ENCODE measurements at regions not wholly inside any gene's neighbourhood (a gene's known extent, or its start where the extent isn't known, plus 50 kb on each side); places are given as distances from the start of the nearest gene placed in this dataset.
"Not testable (repeated sequence)": the region's sequence is repeated elsewhere in the genome, so short reads cannot be mapped to it uniquely, and the experiment has no call there.

DNA sequence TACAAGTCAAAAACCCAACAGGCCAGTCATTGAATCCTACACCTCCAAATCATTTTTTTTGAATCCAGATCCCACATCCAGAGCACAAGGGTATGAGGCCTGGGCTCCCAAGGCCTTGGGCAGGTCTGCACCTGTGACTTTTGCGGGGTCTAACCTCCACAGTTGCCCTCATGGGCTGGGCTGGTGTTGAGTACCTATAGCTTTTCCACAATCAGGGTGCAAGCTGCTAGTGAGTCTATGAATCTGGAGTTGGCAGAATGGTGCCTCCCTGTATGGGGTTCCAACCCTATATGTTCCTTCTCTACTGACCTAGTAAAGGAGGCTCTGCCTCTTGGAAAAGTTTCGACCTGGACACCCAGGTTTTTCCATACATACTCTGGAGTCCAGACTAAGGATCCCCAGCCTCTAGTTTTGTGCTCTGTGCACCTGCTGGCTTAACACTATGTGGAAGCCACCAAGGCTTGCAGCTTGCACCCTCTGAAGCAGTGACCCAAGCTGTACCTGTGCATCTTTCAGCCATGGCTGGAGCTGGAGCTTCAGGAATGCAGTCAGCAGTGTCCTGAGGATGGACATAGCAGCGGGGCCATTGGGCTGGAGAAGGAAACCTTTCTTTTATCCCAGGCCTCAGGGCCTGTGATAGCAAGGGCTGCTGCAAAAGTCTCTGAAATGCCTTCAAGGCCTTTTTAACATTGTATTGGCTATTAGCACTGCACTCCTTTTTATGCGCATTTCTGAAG, 233.6 kb downstream of the CWH43 start:
- not testable (repeated sequence) for ATAC-seq (replicated peaks in 1 of 2); H3K27ac Mint-ChIP-seq
- H3K9me3 Mint-ChIP-seq, result peaks cover 18 to 38% of the 10 kb centered on the region in 2 donors

DNA sequence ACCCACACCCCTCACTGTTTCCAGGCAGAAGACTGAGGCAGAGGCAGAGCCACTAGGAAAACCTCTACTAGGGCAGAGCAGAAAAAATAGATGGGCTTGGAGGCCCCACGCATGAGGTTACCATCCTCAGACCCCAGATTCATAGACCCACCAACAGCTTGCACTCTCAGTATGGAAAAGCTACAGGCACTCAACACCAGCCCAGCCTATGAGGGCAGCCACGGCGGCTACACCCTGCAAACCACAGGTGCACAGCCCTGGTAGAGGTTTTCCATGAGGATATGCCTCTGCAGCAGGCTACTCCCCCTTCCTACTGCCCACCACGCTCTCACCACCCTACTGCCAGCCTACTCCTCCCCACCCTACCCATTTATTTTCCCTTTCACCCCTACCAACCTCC, 235.1 kb downstream of the CWH43 start:
- ATAC-seq (replicated peaks in 1 of 2) (no peak), DNase-seq (no peak)
- Mint-ChIP-seq H3K4me1 (ENCODE audit: low read depth) (no peaks in the 10 kb centered on the region), H3K9me3 (peaks cover 19 to 31% of the 10 kb centered on the region in 2 donors), H3K27ac (no peak overlapping the region), H3K27me3 (ENCODE audit: low read depth) (no peaks in the 10 kb centered on the region), H3K4me3 (no peak overlapping the region), H3K36me3 (ENCODE audit: insufficient read depth in 2 of 2) (peaks cover 2 to 5% of the 10 kb centered on the region in 2 donors)

More for the DNA sequence above, 233.6 kb downstream of the CWH43 start:
- H3K36me3 Mint-ChIP-seq (ENCODE audit: insufficient read depth in 2 of 2); H3K27me3 Mint-ChIP-seq (ENCODE audit: low read depth); H3K4me1 Mint-ChIP-seq (ENCODE audit: low read depth); H3K4me3 Mint-ChIP-seq; DNase-seq: not testable (repeated sequence)

DNA sequence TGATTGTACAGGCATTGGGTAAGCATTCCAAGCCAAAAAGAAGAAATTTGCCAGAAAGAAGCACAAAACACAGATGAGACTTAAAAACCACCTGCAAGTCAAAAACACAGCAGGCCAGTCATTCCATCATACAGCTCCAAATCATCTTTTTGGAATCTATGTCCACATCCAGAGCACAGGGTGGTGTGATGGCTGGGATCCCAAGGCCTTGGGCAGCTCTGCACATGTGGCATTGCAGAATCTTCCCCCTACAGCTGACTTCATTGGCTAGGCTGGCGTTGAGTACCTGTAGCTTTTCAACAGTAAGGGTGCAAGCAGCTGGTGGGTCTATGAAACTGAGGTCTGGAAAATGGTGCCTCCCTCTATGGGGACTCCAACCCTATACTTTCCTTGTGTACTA, 236.7 kb downstream of the CWH43 start:
- not testable (repeated sequence) for DNase-seq; H3K27ac Mint-ChIP-seq; H3K4me3 Mint-ChIP-seq; H3K36me3 Mint-ChIP-seq (ENCODE audit: insufficient read depth in 2 of 2); ATAC-seq (replicated peaks in 1 of 2); H3K27me3 Mint-ChIP-seq (ENCODE audit: low read depth); H3K4me1 Mint-ChIP-seq (ENCODE audit: low read depth)
- peaks cover 19 to 30% of the 10 kb centered on the region in 2 donors for H3K9me3 Mint-ChIP-seq

DNA sequence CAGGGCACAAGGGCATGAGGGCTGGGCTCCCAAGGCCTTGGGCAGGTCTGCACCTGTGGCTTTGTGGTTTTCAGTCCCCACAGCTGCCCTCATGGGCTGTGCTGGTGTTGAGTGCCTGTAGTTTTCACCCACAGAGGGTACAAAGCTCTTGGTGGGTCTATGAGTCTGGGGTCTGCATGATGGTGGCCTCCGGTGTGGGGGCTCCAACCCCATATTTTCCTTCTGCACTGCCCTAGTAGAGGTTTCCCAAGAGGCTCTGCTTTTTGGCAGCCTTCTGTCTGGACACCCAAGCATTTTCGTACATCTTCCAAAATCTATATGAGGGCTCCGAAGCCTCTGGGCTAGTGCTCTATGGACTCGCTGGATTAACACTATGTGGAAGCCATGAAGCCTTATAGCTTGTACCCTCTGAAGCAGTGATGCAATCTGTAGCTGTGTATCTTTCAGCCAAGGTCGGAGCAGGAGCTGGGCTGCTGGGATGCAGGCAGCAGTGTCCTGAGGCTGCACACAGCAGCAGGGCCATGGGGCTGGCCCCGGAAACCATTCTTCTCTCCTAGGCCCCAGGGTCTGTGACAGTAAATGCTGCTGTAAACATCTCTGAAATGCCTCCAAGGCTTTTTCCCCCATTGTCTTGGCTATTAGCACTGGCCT, 240.3 kb downstream of the CWH43 start:
- not testable (repeated sequence) for DNase-seq; H3K4me1 Mint-ChIP-seq (ENCODE audit: low read depth); ATAC-seq (replicated peaks in 1 of 2)

DNA sequence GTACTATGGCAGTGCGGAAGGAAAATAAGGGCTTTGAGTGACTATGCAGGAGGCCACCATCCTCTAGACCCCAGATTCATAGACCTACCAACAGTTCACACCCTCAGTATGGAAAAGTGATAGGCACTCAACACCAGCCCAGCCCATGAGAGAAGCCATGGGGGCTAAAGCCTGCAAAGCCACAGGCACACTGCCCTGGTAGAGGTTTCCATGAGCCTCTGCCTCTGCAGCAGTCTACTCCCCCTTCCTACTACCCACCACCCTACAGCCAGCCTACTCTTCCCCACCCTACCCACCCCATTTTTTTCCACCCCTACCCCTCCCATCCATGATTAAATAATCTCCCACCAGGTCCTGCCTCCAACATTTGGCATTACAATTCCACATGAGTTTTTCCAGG, 241.9 kb downstream of the CWH43 start:
- ATAC-seq (replicated peaks in 1 of 2); DNase-seq; H3K4me1 Mint-ChIP-seq (ENCODE audit: low read depth); H3K36me3 Mint-ChIP-seq (ENCODE audit: insufficient read depth in 2 of 2); H3K4me3 Mint-ChIP-seq; H3K27me3 Mint-ChIP-seq (ENCODE audit: low read depth); H3K9me3 Mint-ChIP-seq; H3K27ac Mint-ChIP-seq: not testable (repeated sequence)

More for the DNA sequence above, 240.3 kb downstream of the CWH43 start:
- H3K4me3 Mint-ChIP-seq; H3K27ac Mint-ChIP-seq; H3K36me3 Mint-ChIP-seq (ENCODE audit: insufficient read depth in 2 of 2); H3K27me3 Mint-ChIP-seq (ENCODE audit: low read depth): not testable (repeated sequence)
- peaks cover 17 to 21% of the 10 kb centered on the region in 2 donors for H3K9me3 Mint-ChIP-seq

DNA sequence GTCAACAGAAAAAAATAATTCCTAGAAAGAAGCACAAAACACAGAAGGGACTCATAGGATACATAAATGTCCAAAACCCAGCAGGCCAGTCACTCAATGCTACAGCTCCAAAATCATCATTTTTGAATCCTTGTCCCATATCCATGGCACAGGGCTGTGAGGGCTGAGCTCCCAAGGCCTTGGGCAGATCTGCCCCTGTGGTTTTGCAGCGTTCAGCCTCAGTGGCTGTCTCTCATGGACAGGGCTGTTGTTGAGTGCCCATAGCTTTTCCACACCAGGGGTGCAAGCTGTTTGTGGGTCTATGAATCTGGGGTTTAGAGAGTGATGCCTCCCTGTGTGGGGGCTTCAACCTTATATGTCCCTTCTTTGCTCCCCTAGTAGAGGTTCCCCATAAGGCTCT, 243.2 kb downstream of the CWH43 start:
- not testable (repeated sequence) for H3K27ac Mint-ChIP-seq; H3K36me3 Mint-ChIP-seq (ENCODE audit: insufficient read depth in 2 of 2); H3K9me3 Mint-ChIP-seq; H3K27me3 Mint-ChIP-seq (ENCODE audit: low read depth); H3K4me3 Mint-ChIP-seq; DNase-seq; H3K4me1 Mint-ChIP-seq (ENCODE audit: low read depth); ATAC-seq (replicated peaks in 1 of 2)

DNA sequence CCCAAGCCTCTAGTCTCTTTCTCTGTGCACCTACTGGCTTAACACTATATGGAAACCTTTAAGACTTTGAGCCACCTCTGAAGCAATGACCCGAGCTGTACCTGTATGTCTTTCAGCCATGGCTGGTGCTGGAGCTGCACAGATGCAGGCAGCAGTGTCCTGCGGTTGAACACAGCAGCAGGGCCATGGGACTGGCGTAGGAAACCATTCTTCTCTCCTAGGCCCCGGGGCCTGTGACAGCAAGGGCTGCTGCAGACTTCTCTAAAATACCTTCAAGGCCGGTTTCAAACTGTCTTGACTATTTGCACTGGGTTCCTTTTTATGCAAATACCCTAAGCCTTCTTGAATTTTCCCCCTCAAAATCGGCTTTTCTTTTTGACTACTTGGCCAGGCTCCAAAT, 243.6 kb downstream of the CWH43 start:
- not testable (repeated sequence) for H3K36me3 Mint-ChIP-seq (ENCODE audit: insufficient read depth in 2 of 2); H3K27ac Mint-ChIP-seq; DNase-seq; H3K27me3 Mint-ChIP-seq (ENCODE audit: low read depth); ATAC-seq (replicated peaks in 1 of 2); H3K9me3 Mint-ChIP-seq; H3K4me3 Mint-ChIP-seq; H3K4me1 Mint-ChIP-seq (ENCODE audit: low read depth)

DNA sequence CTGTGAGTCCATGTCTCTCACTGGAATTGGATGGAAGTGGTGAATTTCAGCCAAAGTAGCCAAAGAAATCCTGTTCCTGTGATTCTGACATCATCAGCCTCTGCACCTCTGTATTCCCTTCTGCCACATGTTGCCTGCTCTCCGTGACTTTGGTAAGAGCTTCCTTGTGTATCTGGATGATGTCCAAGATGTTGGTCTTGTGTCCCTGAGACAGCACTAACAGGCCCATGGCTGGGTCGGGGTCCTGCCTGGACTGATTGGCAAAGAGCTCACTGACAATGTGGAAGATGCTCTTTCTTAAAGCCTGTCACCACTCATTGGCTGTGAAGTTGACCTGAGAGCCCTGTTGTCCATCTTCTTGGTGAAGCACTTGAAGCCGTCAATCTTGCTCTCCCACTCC, 247.3 kb downstream of the CWH43 start:
- not testable (repeated sequence) for H3K4me1 Mint-ChIP-seq (ENCODE audit: low read depth); H3K27me3 Mint-ChIP-seq (ENCODE audit: low read depth); H3K27ac Mint-ChIP-seq; H3K4me3 Mint-ChIP-seq; ATAC-seq (replicated peaks in 1 of 2); H3K36me3 Mint-ChIP-seq (ENCODE audit: insufficient read depth in 2 of 2); DNase-seq; H3K9me3 Mint-ChIP-seq

DNA sequence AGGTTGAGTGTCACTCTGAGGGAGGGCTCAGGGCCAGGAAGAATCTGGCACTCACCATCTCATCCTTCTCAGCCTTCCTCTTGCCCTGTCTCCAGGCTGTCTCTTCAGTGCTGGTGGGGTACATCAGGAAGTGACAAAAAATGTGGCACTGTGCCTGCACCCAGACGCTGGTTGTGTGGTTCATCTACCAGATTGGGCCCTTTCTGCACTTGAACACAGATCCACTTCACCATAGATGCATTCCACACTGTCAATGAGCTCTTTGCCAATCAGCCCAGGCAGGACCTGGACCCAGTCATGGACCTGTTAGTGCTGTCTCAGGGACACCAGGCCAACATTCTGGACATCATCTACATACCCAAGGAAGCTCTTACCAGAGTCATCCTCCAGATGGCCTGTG, 247.7 kb downstream of the CWH43 start:
- H3K27me3 Mint-ChIP-seq (ENCODE audit: low read depth); H3K9me3 Mint-ChIP-seq; H3K27ac Mint-ChIP-seq; H3K36me3 Mint-ChIP-seq (ENCODE audit: insufficient read depth in 2 of 2); DNase-seq; H3K4me1 Mint-ChIP-seq (ENCODE audit: low read depth); H3K4me3 Mint-ChIP-seq; ATAC-seq (replicated peaks in 1 of 2): not testable (repeated sequence)

DNA sequence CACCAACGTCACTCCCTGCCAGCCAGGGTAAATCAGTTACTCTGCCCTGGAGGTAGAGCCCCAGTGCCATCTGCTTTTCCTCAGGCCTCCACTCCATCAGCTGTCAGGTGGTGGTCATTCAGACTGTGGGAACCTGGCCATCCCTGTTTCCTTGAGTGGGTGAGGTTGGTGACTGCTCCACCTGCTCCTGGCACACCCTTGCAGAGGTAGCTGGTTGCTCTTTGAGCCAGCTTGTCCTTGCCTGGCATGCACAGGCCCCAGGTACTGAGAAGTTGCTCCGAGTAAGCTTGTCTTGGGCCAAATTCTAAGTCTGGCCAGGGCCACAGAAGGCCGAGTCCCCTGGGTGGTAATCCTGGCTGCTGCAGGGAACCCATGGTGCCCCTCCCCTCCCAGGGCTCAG, 248.3 kb downstream of the CWH43 start:
- not testable (repeated sequence) for H3K4me3 Mint-ChIP-seq; DNase-seq; ATAC-seq (replicated peaks in 1 of 2); H3K27ac Mint-ChIP-seq; H3K36me3 Mint-ChIP-seq (ENCODE audit: insufficient read depth in 2 of 2); H3K27me3 Mint-ChIP-seq (ENCODE audit: low read depth); H3K9me3 Mint-ChIP-seq; H3K4me1 Mint-ChIP-seq (ENCODE audit: low read depth)

DNA sequence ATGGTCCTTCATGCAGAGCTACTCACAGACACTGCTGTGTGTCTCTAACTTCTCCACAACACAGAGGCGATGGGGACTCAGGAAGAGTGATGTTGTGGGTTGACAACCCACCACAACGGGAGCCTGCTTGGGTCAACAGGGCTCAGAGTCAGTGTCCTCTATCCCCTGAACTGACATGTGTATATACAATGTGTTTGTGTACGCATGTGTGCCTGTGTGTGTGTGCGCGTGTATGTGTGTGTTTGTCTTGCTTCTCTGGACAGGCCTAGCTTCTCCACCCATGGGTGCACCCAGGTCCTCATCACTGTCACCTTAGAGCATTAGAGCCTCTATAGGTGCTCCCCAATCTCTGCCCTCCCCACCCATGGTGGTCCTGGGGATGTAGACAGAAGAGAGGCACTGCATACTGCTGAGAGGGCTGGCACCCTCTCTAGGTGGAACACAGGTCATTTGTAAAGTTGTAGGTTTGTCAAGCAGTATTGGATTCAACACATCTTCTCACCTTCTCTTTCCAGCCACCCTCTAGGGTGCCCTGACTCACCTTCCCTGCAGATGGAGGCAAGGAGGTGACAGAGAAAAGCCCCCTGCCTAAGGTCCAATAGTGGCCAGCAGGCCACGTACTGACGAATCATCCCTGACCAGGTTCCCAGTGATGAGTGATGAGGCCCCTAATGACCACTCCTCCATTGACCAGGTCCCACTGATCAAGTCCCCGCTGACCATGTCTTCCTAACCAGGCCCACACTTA, 249.5 kb downstream of the CWH43 start:
- H3K9me3 Mint-ChIP-seq; H3K27ac Mint-ChIP-seq; H3K36me3 Mint-ChIP-seq (ENCODE audit: insufficient read depth in 2 of 2); ATAC-seq (replicated peaks in 1 of 2); DNase-seq; H3K4me3 Mint-ChIP-seq; H3K4me1 Mint-ChIP-seq (ENCODE audit: low read depth); H3K27me3 Mint-ChIP-seq (ENCODE audit: low read depth): not testable (repeated sequence)

DNA sequence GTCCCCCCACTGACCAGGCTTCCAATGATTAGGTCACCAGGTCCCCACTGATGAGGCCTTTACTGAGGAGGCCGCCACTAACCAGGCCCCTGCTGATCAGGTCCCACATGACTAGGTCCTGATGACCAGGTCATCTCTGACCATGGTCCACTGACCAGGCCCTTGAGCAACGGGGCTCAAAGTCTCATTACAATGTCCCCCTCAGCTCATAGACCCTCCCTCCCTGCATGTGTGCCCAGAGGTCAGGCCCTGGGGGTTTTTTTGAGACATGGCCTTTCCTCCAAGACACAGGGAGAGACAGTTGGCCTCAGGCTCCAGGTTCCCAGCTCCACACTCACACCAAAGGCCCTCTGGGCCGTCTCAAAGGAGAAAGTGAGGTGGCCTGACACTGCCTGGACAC, 250.4 kb downstream of the CWH43 start:
- H3K27ac Mint-ChIP-seq; H3K4me1 Mint-ChIP-seq (ENCODE audit: low read depth); H3K36me3 Mint-ChIP-seq (ENCODE audit: insufficient read depth in 2 of 2); H3K27me3 Mint-ChIP-seq (ENCODE audit: low read depth); DNase-seq; ATAC-seq (replicated peaks in 1 of 2); H3K4me3 Mint-ChIP-seq; H3K9me3 Mint-ChIP-seq: not testable (repeated sequence)

DNA sequence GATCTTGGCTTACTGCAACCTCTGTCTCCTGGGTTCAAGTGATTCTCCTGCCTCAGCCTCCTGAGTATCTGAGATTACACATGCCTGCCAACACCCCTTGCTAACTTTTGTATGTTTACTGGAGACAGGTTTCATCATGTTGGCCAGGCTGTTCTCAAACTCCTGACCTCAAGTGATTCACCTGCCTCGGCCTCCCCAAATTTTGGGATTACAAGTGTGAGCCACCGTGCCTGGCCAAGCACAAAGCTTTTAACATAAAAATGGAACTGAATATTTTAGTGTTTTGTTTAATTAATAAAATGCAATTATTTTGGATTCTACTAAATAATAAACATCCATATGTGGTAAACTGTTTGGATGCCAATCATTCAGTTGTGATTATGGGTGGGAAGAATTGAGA, 255.2 kb downstream of the CWH43 start:
- not testable (repeated sequence) for H3K27me3 Mint-ChIP-seq (ENCODE audit: low read depth); DNase-seq; H3K4me1 Mint-ChIP-seq (ENCODE audit: low read depth); ATAC-seq (replicated peaks in 1 of 2); H3K4me3 Mint-ChIP-seq; H3K36me3 Mint-ChIP-seq (ENCODE audit: insufficient read depth in 2 of 2); H3K9me3 Mint-ChIP-seq; H3K27ac Mint-ChIP-seq
